Spleen (tissue), 7 donors: ENCODE measurements at regions not wholly inside any gene's neighbourhood (a gene's known extent, or its start where the extent isn't known, plus 50 kb on each side); places are given as distances from the start of the nearest gene placed in this dataset.

Experiments used
- CTCF ChIP-seq, 11 experiments: fragments of 200-600 bp in 7 of 11; fragments of 450-650 bp in 4 of 11; sonication (generic) in 4 of 11; IDR thresholded peaks in 8 of 11; conservative IDR thresholded peaks in 3 of 11; 1 replicate in 7 of 11; 2 replicates in 4 of 11; pipeline versions ENCODE4 v1.4.0 to v1.8.0; 2016 to 2021; ENCODE audit warnings: antibody characterized with exemption in 11 of 11, inconsistent platforms in 4 of 11, mild to moderate bottlenecking in 1 of 11
- POLR2A ChIP-seq, 3 donors: fragments of 450-650 bp; IDR thresholded peaks; one replicate each; pipeline ENCODE4 v1.5.1; 2017; ENCODE audit warnings: antibody characterized with exemption in 3 of 3, mild to moderate bottlenecking in 1 of 3
- POLR2AphosphoS5 ChIP-seq, 3 donors: sonication (generic); formaldehyde crosslinking; IDR thresholded peaks; one replicate each; pipeline ENCODE4 v1.5.1; 2017; ENCODE audit warnings: antibody characterized with exemption in 3 of 3
- donor health status: DM: no; HTN: no; CAD: no; lungs with moderate emphysema.
- donor health status: DM: no; HTN: no; CAD: no.
- donor health status: DM: no; HTN: no; CAD: no.

- no peak for TF ChIP-seq CTCF (IDR thresholded peaks at IDR 0.05 in 8 of 11, conservative IDR thresholded peaks at IDR 0.05 in 3 of 11)
- no peak for TF ChIP-seq POLR2A (IDR thresholded peaks at IDR 0.05)
- no peak for TF ChIP-seq POLR2AphosphoS5 (IDR thresholded peaks at IDR 0.05)
Observed at GRCh38 chr4:103457566-103457965, 259.4 kb upstream of the CENPE start.
